ENCODE measurements at regions not wholly inside any gene's neighbourhood (a gene's known extent, or its start where the extent isn't known, plus 50 kb on each side); places are given as distances from the start of the nearest gene placed in this dataset.
"Not testable (repeated sequence)": the region's sequence is repeated elsewhere in the genome, so short reads cannot be mapped to it uniquely, and the experiment has no call there.

GRCh38 chr7:68038621-68039314, 1042.1 kb downstream of the TYW1 start:
- no peak for DNase-seq

GRCh38 chr7:68041554-68041953, 1044.9 kb downstream of the TYW1 start:
- no peak for DNase-seq

- DNase-seq: no peak
Measured at GRCh38 chr7:68043546-68043945, 1046.9 kb downstream of the TYW1 start.

- no peak for DNase-seq
Measured at GRCh38 chr7:68050627-68051026, 1054.0 kb downstream of the TYW1 start.

- DNase-seq: no peak
Measured at GRCh38 chr7:68058014-68058413, 1061.4 kb downstream of the TYW1 start.

GRCh38 chr7:68063171-68063570, 1066.5 kb downstream of the TYW1 start:
- DNase-seq: peak; percentile 30

GRCh38 chr7:68065581-68065980, 1068.9 kb downstream of the TYW1 start:
- no peak for DNase-seq

- no peak for DNase-seq
Measured at GRCh38 chr7:68067845-68068244, 1071.2 kb downstream of the TYW1 start.

- DNase-seq: no peak
Measured at GRCh38 chr7:68070992-68071391, 1074.4 kb downstream of the TYW1 start.

GRCh38 chr7:68073701-68074100, 1077.1 kb downstream of the TYW1 start:
- no peak for DNase-seq

- DNase-seq: no peak
Measured at GRCh38 chr7:68074242-68074641, 1077.6 kb downstream of the TYW1 start.

GRCh38 chr7:68078157-68078710, 1081.6 kb downstream of the TYW1 start:
- DNase-seq: peak; percentile 59

GRCh38 chr7:68082066-68082960, 1085.7 kb downstream of the TYW1 start:
- DNase-seq: not testable (repeated sequence)

- not testable (repeated sequence) for DNase-seq
Measured at GRCh38 chr7:68082961-68083657, 1086.5 kb downstream of the TYW1 start.

- no peak for DNase-seq
Measured at GRCh38 chr7:68087401-68087800, 1090.8 kb downstream of the TYW1 start.

GRCh38 chr7:68088879-68089278, 1092.2 kb downstream of the TYW1 start:
- DNase-seq: no peak

- not testable (repeated sequence) for DNase-seq
Measured at GRCh38 chr7:68090256-68090655, 1093.6 kb downstream of the TYW1 start.

GRCh38 chr7:68103319-68103718, 1106.7 kb downstream of the TYW1 start:
- DNase-seq: no peak

GRCh38 chr7:68107261-68107660, 1110.6 kb downstream of the TYW1 start:
- DNase-seq: peak; percentile 75

GRCh38 chr7:68107968-68108367, 1111.3 kb downstream of the TYW1 start:
- DNase-seq: no peak

GRCh38 chr7:68109299-68109698, 1112.7 kb downstream of the TYW1 start:
- DNase-seq: no peak

GRCh38 chr7:68119411-68119810, 1122.8 kb downstream of the TYW1 start:
- DNase-seq: no peak

- DNase-seq: no peak
Measured at GRCh38 chr7:68121056-68121455, 1124.4 kb downstream of the TYW1 start.

All from NCI-H146 (cell line).